Umbilical cord (tissue), 1 donor: ENCODE measurements at regions not wholly inside any gene's neighbourhood (a gene's known extent, or its start where the extent isn't known, plus 50 kb on each side); places are given as distances from the start of the nearest gene placed in this dataset.
"Not testable (repeated sequence)": the region's sequence is repeated elsewhere in the genome, so short reads cannot be mapped to it uniquely, and the experiment has no call there.

Source experiments
- DNase-seq: peaks from one replicate; pipeline ENCODE4 v3.0.0-alpha.2; 2015; ENCODE audit warnings: low spot score

DNA sequence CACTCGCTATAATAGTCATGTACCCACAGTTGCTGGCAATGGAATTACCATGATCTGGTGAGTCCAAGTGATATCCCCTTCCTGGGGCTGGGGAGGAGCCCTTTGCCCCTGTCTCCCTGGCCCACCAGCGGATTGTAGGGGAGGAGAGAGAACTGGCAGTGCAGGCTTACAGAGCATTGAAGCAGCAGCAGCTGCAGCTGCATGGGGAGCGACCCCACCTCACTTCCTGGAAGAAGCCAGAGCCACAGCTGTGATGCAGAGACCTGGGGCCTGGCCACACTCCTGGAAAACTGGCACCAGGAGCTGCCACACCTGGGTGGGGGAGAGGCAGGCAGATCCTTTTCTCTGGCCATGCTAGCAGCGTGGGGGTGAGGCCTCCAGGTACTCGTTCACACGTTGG, 300.1 kb upstream of the PROK2 start:
- no peak for DNase-seq

DNA sequence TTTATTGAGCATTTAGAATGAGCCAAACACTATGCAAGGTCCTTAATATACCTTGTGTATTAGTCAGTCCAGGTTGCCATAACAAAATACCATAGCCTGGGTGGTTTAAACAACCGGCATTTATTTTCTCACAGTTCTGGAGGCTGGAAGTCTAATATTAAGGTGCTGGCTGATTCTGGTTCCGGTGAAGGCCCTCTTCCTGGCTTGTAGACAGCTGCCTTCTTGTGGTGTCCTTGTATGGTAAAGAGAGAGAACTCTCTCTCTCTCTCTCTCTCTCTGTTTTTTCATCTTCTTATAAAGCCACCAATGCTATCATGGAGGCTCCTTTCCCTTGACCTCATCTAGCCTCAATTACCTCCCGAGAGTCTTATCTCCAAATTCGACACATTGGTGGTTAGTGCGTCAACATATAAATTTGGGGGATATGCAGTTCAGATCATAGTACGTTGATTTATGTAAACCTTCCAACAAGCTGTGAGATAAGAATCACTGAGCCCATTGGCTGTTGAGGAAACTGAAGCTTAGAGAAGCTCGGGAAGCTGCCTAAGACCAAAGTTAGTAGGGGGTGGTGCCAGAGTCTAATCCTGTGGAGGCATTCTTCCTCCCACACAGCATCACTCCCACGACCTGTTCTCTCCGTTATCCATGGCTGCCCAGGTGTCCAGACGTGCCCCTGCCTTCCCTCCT, 298.0 kb upstream of the PROK2 start:
- peak; percentile 51 for DNase-seq

DNA sequence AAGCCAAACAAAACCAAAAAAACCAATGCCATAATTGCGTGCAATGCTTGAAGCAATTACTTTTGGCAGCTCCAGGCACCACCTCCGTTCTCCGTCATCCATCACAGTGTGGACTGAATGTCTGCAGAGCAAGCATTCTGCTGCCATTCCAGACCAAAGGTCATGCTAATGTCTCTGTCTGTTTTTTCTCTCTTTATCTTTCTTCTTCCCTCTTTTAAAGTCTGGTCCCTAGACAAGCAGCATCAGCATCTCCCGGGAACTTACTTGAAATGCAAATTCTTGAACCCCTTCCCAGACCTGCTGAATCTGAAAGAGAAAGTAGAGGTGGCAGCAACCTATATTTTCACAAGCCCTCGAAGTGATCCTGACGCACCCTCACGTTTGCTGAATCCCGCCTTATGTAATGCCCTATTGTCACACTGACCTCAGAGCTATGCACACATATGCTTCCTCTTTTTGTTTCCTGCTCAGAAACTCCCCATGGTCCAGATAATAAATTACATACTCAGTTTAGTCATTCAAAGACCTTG, 297.3 kb upstream of the PROK2 start:
- DNase-seq, result peak; percentile 75

DNA sequence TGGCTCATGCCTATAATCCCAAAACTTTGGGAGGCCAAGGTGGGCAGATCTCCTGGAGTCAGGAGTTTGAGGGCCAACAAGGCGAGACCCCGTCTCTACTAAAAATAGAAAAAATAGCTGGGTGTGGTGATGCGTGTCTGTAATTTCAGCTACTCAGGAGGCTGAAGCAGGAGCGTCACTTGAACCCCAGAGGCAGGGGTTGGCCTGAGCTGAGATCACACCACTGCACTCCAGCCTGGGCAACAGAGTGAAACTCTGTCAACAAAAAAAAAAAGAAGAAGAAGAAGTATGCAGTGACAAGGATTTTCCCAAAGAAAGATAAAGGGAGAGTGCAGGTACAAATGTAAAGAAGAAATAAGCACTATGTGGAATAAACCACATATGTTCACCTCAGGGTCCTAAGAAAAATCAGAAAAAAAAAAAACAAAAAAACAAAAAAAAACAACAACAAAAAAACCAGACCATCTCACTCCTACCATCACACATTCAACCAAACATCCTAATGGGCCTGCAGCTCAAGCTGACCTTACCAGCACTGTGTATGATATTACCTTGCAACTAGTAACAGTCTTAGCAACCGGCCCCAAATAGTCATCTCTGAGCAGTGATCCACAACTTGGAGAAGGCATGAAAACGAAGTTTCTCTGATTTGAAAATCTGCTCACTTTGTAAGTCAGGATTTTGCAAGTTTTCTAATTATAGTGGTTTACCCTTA, 296.7 kb upstream of the PROK2 start:
- DNase-seq, result no peak

DNA sequence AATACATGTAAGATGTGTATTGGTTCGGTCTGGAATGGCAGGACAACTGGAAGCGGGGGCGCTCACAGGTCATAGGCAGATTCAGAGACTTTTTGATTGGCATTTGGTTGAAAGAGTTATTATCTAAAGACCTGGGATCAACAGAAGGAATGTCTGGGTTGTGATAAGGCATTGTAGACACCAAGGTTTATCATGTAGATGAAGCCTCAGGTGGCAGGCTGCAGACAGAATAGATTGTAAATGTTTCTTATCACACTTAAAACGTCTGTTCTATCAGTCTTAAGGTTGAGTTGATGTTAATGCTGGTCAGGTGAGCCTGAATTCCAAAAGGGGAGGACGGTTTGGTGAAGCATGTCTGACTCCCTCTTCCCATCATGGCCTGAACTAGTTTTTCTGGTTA, 295.9 kb upstream of the PROK2 start:
- DNase-seq, result no peak

DNA sequence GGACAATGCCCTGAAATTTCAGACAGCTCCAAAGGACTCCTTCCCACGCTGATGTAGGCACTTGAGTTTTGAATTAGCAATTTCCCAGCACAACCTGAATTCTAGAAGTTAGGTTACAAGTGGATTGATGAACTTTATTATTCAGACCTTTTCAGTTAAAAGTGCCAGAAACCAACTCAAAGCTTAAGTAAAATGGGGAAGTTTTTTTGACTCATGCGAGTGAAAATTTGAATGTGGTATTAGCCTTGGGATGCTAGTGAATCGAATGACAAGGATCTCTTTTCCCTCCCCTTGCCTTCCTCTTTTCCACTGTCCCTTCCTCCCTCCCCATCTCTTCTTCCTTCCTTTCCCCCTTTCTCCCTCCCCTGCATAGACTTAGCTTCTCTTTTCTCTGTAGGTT, 295.1 kb upstream of the PROK2 start:
- no peak for DNase-seq

DNA sequence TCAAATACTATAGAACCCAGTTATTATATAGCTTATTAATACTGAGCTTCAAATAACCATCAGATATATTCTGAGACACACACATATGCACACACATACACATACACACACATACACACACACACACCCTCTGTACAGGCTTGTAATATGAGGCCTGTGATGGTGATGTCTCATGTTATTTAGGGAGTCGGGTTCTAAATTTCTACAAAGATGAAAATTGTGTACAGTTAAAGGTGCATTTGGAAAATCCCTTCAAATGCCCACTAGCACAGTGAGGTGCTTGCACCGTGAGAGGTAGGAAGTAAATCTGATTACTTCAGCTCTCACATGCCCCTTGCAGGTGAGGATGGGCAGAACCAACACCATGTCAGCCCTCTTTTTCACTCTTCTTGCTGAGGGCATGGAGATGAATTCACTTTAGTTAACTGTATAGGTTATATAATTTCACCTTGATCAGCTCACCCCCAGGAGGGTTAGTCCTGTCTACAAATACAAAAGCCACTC, 294.5 kb upstream of the PROK2 start:
- DNase-seq, result no peak

DNA sequence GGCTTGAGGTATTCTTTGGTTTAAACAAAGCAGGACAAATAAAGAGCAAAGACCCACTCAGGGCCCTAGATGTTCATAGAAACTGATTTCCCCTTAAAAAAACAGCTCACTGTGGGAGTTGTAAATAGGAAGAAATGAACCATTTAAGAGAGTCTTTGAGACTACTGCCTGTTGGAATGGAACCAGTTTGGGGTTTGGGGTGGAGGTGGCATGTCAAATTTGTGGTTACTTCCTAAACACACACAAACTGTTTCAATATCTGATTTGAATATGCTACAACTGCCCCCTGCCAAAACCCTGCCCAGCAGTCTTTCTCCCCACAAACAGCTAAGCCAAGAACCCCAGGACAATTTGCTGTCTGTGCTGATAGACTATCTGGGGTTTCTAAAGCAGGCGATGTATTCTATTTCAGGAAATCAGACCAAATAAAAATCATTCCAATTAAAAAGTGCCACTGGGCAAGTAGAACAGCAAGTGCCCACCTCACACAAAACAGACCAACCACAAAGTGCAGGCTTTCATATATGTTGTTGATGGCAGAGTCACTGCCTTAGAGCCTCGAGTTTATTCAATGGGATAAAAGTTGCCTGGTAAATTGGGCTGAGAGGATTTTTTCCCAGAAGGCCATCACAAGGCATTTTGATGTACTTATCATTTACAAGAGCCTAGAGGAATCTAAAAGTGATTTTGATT, 293.9 kb upstream of the PROK2 start:
- DNase-seq, result no peak

DNA sequence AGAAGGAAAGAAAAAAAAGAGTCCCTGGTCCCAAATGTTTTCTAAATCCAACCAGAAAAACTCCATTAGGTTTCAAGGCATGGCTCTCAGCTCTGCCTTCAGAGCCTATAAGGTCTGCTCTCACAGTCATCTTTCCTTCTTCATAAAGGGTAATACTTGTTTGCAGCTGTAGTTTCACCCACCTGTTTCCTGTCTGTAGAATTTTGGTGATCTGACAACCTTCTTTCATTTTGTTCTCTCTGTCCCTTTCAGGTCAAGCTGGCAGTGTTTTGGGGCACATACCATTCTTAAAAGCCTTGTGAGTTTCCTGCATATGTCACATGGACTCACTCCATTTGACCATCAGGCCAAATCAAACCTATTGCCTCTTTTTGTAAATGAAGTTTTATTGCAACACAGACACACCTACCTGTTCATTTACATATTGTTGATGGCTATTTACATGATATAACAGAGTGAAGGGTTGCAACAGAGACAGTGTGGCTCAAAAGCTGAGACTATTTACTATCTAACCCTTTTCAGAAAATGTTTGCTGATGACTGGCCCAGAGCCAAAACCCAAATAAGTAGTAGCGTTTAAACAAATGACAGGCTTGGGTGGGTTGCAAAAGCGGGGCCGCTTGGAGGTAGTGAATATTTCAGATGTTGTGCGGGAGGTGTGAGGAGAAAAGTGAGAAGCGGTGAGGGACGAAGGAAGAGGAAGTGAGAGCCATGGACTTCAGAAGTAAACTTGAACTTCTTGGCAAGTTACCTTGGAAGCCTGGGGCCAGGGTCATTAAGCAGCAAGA, 292.7 kb upstream of the PROK2 start:
- no peak for DNase-seq

DNA sequence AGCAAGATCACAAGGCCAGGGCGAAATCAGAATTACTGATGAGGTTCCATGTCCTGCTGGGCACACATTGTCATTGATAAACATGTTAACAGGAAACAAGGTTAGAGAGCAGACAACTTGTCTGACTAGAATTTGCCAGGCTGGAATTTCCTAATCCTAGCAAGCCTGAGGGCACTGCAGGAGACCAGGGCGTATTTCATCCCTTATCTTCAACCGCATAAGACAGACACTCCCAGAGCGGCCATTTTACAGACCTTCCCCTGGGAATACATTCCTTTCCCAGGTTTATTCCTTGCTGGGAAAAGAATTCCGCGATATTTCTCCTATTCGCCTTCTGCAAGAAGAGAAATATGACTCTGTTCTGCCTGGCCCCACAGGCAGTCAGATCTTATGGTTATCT, 290.9 kb upstream of the PROK2 start:
- DNase-seq, result not testable (repeated sequence)

DNA sequence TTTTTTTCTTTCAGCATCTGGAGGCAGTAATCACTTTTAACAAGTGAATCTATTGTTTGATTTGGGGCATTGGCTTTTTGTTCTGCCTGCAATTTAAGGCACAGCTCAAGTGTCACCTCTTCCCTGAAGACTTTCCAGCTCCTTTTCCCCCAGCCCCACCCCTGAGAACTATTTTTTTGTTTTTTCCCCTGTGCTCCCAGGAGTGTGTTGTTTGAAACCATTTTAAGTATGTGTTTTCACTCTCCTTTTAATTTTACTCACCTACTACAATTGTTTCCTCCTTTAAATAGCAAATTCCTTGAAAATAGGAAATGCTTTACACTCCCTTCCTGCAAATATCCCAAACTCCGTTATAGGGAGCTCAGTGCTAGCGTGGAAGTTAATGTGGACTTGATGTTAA, 286.7 kb upstream of the PROK2 start:
- DNase-seq, result no peak

DNA sequence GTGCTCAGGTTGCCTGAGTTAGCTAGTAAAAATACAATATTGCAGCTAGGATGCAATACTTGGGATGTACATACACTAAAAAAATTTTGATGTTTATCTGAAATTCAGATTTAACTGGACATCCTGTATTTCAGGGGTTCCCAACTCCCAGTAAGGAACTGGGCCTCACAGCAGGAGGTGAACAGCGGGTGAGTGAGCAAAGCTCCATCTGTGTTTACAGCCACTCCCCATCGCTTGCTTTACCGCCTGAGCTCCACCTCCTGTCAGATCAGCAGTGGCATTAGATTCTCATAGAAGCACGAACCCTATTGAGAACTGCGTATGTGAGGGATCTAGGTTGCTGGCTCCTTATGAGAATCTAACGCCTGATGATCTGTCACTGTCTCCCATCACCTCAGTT, 285.1 kb upstream of the PROK2 start:
- no peak for DNase-seq

DNA sequence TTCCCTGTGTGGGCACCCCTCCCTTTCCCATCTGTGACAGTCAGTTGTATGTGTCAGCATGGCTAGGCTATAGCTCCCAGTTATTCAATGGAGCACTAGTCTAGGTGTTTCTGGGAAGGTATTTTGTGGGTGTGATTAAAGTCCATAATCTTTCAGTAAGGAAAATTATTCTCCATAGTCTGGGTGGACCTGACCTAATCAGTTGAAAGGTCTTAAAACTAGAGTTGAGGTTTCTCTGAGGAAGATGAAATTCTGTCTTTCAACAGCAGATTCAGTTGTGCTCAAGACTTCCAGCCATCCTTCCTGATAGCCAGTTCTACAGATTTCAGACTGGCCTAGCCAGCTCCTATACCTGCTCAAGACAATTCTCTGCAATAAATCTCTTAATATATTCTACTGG, 284.6 kb upstream of the PROK2 start:
- DNase-seq, result no peak

DNA sequence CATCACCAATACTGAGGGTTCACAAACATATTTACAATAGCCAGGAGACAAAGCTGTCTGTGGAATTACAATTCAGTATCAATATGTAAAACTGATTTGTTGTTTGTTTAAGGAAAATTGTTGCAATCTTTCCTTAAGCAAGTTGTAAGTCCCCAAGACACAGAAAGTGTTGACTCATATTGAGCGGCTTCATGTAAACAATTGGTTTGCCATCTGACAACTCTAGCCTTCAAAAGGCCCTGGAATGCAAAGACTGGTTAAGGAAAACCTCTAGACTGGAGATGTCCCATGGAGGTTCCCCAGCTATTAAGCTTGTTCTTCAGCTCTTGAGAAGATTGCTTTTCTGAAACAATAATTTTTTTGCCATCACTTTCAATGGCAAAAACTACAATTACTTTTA, 283.7 kb upstream of the PROK2 start:
- no peak for DNase-seq

DNA sequence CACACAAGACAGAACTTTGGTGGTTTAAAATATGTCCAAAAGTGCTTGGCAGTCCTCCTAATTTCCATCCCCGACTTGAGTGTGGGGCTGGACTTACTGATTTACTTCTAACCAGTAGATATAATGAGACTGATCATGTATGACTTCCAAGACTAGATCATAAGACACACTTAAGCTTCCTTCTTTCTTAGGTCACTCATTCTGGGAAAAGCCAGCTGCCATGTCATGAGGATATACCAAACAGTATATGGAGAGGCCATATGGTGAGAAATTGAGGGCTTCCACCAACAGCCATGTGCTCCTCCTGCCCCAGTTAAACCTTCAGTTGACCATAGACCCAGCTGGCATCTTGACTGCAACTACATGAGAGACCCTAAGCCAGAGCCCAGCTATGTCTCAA, 282.8 kb upstream of the PROK2 start:
- no peak for DNase-seq

DNA sequence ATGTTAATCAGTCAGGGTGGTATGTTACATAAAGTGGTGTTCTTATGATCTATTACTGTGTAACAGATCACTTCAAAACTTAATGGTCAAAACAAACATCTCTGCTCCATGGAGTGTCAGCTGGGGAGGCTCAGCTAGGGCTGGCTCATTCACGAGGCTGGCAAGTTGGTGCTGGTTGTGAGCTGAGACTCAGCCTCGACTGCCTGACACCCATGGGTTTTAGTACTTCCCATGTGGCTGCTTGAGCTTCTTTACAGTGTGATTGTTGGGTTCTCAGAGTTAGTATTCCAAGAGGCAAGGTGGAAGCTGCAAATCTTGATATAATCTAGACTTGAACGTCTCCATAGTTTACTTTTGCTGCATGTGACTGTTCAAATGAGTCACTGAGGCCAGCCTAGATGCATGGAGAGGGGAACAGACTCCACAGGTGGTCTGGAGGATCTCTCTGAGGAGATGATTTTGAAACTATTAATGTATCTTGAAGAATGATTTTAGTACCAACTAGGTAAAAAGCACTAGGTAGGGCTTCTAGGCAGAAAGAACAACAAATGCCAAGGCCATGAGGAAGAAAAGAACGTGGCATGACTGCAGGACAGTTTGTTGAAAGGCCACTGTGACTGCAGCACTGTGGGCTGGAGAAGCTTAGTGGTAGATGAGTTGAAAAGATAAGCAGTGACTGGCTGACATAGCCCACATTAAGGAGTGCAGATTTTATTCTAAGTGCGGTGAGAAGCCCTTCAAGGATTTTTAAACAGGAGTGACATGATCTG, 281.1 kb upstream of the PROK2 start:
- no peak for DNase-seq

DNA sequence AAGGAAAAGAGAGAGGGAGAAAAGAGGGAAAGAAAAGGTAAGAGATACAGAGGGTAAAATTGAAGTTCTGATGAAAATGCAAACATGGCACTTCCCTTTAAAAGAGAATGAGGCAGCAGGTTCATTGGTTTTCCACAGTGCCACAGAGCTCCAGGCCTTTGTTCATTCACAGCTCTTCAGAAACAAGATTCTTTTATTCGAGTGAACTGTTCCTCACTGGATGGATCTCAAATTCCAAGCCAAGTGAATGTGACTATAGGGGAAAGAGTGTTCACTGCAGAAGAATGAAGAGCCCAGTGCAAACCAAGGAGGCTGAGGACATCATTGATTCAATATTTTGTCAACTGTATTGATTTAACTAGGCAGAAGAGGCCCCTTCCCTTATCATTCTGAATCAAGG, 280.3 kb upstream of the PROK2 start:
- no peak for DNase-seq

DNA sequence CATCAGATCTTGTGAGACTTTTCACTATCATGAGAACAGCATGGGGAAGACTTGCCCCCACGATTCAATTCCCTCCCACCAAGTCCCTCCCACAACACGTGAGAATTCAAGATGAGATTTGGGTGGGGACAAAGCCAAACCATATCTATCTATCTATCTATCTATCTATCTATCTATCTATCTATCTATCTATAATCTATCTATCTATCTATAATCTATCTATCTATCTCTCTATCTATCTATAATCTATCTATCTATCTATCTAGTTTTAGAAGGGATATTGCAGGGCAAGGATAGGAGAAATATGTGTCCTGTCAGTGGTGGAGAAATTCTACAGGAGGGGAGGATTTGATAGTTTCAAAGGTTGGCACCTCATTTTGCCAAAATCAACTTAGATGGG, 279.8 kb upstream of the PROK2 start:
- DNase-seq, result not testable (repeated sequence)

DNA sequence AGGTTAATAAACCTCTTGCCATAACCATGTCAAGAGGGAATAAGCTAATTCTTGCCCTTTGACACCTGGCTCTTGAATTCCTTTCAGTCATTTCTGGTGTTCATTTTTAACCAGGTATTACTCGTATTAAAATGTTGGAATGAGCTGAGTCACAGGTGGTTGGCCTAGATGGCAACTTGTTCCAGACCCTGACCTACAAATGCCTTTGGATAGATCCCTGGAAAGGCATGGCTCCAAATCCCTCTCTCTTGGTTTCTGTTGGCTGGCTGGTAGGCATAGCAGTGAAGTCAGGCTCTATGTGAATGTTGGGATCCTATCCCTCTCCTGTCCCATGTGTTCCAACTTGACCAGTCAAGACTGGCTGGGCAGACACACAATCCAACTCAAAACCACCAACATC, 277.1 kb upstream of the PROK2 start:
- no peak for DNase-seq

DNA sequence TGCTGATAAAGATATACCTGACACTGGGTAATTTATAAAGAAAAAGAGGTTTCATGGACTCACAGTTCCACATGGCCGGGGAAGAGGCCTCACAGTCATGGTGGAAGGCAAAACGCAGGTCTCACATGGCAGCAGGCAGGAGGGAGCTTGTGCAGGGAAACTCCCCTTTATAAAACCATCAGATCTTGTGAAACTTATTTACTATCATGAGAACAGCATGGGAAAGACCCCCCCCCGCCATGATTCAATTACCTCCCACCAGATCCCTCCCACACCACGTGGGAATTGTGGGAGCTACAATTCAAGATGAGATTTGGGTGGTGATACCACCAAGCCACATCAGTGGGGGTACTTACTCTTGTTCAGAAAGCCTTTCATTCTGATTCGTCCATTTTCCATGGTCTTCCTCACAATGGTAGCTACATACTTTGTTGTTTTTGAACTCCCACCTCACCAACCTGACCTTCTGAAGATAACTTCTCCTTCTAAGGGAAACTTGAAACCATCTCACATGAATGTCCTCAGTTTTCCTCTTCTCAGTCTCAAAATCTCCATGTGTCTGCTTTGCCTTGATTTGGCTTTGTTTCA, 275.6 kb upstream of the PROK2 start:
- DNase-seq, result no peak
